Activated CD8-positive, alpha-beta memory T cell treated with anti-CD3 and anti-CD28 coated beads for 36 hours (primary cell): ENCODE measurements at regions not wholly inside any gene's neighbourhood (a gene's known extent, or its start where the extent isn't known, plus 50 kb on each side); places are given as distances from the start of the nearest gene placed in this dataset.
"Not testable (repeated sequence)": the region's sequence is repeated elsewhere in the genome, so short reads cannot be mapped to it uniquely, and the experiment has no call there.

Source experiments
- CTCF ChIA-PET: fragments of 350-600 bp; sonication (Branson Sonifier 250); formaldehyde crosslinking; loops from one replicate; lab custom pipeline; 2021; ENCODE audit warnings: antibody characterized with exemption; lab: Charles Lee
- POLR2A ChIA-PET: fragments of 350-600 bp; sonication (Branson Sonifier 250); formaldehyde crosslinking; loops from one replicate; lab custom pipeline; 2021; ENCODE audit warnings: antibody characterized with exemption; lab: Charles Lee

- POLR2A ChIA-PET, CTCF ChIA-PET: not testable (repeated sequence)
Observed at GRCh38 chr4:154907345-154908045, 126.4 kb downstream of the RBM46 start.

GRCh38 chr4:154908168-154908567 is 127.1 kb downstream of the RBM46 start:
- POLR2A ChIA-PET, result no interaction called here
- CTCF ChIA-PET, result interaction anchor here (1.1 kb wide), 1 partner anchor 9 kb away, joined by 3 read pairs; no protein-coding TSS in a partner anchor

- ChIA-PET POLR2A (no interaction called here), CTCF (no interaction called here)
Observed at GRCh38 chr4:154911097-154911496, 130.0 kb downstream of the RBM46 start.

GRCh38 chr4:154911608-154912098 is 130.6 kb downstream of the RBM46 start:
- ChIA-PET POLR2A (no interaction called here), CTCF (no interaction called here)

- CTCF ChIA-PET, result no interaction called here
Observed at GRCh38 chr4:154916068-154916467, 135.0 kb downstream of the RBM46 start.

GRCh38 chr4:154927126-154927680 is 146.1 kb downstream of the RBM46 start:
- CTCF ChIA-PET, result no interaction called here
- POLR2A ChIA-PET, result no interaction called here

More at GRCh38 chr4:154916068-154916467, 135.0 kb downstream of the RBM46 start:
- POLR2A ChIA-PET, result no interaction called here

GRCh38 chr4:154928640-154929257 is 147.7 kb downstream of the RBM46 start:
- POLR2A ChIA-PET, result no interaction called here
- CTCF ChIA-PET, result no interaction called here

GRCh38 chr4:154936873-154937272 is 155.8 kb downstream of the RBM46 start:
- ChIA-PET CTCF (no interaction called here), POLR2A (no interaction called here)

- ChIA-PET CTCF (no interaction called here), POLR2A (no interaction called here)
Observed at GRCh38 chr4:154939851-154940250, 158.8 kb downstream of the RBM46 start.

DNA sequence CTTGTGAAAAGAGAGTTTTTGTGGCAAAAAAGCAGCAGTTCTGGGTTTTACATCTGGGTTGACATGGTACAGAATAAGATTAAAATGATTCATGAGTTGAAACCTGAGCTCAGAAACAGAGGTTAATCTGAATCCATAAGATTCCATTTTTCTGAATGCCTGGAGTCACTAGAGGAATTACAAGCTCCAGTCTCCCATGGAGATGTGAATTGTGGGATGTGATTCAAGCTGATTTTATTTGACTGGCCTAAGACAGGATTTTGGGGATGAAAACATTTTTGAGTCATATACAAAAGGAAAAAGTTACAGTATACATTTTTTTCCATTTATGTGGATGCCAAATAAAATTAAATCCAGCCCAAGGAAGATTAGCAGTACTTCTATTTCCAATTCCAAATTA is 161.1 kb downstream of the RBM46 start:
- CTCF ChIA-PET, result no interaction called here

GRCh38 chr4:154944996-154945395 is 163.9 kb downstream of the RBM46 start:
- CTCF ChIA-PET, result no interaction called here

More for the DNA sequence above, 161.1 kb downstream of the RBM46 start:
- POLR2A ChIA-PET, result no interaction called here

GRCh38 chr4:154946113-154946512 is 165.0 kb downstream of the RBM46 start:
- ChIA-PET POLR2A (no interaction called here), CTCF (no interaction called here)

More at GRCh38 chr4:154944996-154945395, 163.9 kb downstream of the RBM46 start:
- POLR2A ChIA-PET, result no interaction called here

GRCh38 chr4:154953691-154954090 is 172.6 kb downstream of the RBM46 start:
- ChIA-PET POLR2A (no interaction called here), CTCF (no interaction called here)

DNA sequence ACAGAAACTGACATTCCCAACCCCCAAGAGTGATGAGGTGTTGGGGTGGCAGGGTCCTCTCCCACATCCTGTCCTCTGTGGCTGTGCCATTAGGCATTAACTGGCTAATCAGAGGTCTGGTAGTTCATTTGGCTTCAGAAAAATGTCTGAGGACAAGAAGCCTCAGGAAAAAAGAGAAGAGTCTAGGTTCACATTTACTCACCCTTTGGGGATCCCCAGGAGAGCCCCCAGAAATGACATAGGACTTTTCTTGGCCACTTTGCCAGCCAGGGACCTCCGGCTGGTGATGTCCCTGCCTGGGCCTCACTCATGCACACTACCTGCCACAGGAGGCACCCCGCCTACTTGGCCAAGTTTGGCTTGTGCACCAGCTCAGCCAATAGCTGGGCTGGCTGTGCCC is 173.0 kb downstream of the RBM46 start:
- POLR2A ChIA-PET, result no interaction called here
- CTCF ChIA-PET, result no interaction called here

- ChIA-PET CTCF (no interaction called here), POLR2A (no interaction called here)
Observed at GRCh38 chr4:154958121-154958520, 177.0 kb downstream of the RBM46 start.

DNA sequence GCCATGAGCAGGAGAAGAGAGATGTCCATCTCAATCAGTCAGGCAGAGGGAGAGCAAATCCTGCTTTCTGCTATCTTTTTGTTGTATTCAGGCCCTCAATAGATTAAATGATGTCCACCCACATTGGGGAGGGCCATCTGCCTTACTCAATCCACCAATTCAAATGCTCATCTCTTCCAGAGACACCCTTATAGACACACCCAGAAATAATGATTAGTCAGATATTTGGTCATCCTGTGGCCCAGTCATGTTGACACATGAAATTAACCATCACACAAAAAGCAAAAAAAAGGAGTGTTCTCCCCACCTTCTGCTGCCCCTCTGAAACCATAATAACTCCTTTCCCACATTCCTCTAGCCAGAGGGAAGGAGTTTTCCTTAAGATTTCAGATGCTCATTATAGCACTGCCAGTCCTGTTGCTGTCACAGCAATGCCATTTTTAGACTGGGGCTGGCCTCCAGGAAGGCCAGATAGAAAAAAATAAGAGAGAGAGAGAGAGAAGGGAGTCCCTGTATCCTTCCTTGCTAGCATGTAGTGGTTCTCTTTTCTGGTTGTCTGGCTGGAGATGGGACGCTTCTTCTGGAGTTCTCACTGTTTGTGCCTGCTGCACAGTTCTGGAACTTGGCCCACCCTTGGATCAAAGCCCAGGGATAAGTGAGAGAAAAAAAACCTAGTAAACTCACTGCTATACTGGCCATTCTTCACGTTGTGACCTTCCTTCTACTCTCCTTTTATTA is 177.7 kb downstream of the RBM46 start:
- CTCF ChIA-PET, result no interaction called here
- POLR2A ChIA-PET, result no interaction called here

GRCh38 chr4:154959756-154960155 is 178.7 kb downstream of the RBM46 start:
- CTCF ChIA-PET, result no interaction called here
- POLR2A ChIA-PET, result no interaction called here

- CTCF ChIA-PET, result no interaction called here
- POLR2A ChIA-PET, result no interaction called here
Observed at GRCh38 chr4:154960476-154960875, 179.4 kb downstream of the RBM46 start.

DNA sequence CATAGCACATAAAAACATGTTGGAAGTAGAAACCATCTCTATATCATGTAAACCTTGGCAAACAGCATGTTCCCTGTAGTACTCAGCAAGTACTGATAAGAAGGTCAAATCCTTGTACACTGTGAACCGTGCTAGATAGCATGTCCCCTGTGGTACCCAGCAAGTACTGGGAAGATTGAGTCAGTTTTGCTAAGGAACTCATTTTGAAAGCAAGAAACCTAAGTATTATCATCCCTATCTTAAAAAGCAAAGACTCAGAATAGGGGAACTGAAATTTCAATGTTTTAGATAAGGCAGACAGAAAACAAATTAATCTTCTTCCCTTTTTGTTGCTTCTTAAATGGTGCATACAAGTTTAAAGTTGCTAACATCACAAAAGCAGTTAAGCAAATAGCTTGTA is 180.2 kb downstream of the RBM46 start:
- ChIA-PET CTCF (no interaction called here), POLR2A (no interaction called here)
